ENCODE measurements at regions not wholly inside any gene's neighbourhood (a gene's known extent, or its start where the extent isn't known, plus 50 kb on each side); places are given as distances from the start of the nearest gene placed in this dataset.

DNA sequence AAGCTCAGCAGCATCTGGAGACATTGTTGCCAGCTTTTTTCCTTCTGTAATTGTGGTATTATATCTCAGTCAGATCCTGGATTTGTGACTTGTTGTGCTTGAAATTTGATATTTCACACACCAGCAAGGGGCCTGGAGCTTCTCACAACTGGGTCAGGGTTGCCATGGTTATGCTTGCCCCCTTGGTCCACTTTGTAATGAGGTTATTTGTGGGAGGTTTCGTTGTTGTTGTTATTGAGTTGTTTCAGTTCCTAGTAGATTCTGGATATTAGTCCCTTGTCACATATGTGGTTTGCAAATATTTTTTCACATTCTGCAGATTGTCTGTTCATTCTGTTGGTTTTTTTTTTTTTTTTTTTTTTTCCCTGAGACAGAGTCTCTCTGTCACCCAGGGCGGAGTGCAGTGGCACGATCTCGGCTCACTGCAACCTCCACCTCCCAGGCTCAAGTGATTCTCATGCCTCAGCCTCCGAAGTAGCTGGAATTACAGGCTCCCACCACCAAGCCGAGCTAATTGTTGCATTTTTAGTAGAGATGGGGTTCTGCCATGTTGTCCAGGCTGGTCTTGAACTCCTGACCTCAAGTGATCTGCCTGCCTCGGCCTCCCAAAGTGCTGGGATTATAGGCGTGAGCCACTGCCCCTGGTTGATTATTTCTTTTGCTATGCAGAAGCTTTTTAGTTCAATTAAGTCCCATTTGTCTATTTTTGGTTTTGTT, 80.6 kb upstream of the ETV6 start:
- DNase-seq = no peak

DNA sequence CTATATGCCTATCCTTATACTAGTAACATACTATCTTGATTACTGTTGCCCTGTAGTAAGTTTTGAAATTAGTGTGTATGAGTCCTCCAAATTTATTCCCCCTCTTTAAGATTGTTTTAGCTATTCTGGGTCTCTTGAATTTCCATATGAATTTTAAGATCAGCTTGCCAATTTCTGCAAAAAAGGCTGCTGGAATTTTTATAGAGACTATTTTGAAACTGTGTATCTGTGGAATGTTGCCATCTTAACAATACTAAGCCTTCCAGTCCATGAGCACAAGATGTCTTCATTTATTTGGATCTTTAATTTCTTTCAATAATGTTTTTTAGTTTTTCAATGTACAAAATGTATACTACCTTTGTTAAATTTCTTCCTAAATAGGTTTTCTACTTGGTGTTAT, 79.8 kb upstream of the ETV6 start:
- no peak for DNase-seq

DNA sequence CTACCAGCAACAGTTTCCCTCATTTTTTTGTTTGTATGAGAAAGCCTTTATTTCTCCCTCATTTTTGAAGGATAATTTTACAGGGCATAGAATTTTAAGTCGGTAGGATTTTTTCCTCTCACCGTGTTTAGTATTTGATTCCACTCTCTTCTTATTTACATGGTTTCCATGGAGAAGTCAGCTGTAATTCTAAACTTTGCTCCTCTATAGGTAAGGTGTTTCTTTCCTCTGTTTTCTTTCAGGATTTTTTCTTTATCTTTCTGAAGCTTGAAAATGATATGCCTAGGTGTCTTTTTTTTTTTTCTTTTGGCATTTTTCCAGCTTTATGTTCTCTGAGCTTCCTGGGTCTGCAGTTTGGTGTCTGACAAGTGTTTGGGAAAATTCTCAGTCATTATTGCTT, 75.6 kb upstream of the ETV6 start:
- no peak for DNase-seq

DNA sequence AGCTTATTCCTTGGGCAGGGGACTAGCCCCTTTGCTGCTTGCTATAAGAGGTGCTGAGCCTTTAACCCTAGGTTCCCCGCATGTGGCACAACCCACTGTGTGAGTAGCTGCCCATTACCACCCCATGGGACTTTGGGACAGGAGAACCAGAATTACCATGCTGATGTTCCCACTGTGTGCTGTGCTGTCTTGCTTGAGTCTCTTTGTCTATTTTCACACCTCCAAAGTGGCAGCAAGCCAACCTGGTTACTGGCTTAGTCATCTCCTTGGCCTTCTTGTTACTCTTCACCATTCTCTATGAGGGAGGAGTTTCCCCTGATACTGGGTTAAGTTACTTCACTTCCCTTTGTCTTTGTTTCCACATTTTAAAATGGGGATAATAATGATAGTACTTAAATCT, 73.4 kb upstream of the ETV6 start:
- no peak for DNase-seq

DNA sequence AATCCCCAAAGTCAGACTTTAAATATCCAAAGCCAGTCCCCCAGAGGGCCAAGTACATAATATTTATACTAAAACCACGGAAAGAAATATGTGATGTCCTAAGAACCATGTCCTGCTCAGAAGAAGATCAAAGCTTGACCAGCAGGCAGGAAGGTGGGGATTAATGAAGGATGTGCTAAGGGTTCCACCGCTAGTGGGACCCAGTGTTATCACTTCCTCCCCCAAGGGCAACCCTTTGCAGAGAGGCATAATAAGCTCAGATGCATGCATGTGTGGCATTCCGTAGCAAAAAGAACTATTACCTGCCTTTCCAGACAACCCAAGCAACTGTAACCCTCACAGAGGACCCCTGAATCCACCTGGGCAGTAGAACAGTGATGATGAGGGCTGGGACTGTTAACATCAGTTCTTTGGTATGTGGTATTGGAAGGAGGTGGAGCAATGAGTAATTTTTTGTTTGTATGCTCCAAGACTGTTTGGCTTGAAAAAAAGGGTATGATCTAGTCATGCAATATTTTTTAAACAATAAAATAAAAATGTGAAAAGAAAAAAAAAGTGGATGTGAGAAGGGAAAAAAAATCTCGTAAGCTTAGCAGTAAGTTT, 71.7 kb upstream of the ETV6 start:
- DNase-seq = no peak

DNA sequence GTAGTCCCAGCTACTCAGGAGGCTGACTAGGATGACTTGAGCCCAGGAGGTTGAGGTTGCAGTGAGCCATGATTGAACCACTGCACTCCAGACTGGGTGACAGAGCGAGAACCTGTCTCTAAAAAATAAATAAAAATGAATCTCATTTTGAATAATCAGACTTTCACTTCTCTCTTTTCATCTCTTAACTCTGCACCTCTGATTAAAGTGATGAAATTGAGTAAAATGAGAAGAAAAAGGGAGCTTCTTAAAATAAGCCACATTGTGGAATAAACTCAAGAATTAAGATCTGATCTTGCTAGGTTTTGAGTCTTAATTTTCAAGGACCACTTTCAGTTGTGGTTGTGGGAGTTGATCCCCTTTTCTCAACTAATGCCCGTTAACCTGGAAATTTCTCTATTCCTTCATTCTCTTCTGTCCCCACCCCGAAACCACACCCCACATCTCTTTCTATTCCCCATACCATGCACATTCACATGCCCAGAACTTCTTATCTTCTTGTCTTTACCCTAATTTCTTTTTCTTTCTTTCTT, 70.9 kb upstream of the ETV6 start:
- DNase-seq = no peak

DNA sequence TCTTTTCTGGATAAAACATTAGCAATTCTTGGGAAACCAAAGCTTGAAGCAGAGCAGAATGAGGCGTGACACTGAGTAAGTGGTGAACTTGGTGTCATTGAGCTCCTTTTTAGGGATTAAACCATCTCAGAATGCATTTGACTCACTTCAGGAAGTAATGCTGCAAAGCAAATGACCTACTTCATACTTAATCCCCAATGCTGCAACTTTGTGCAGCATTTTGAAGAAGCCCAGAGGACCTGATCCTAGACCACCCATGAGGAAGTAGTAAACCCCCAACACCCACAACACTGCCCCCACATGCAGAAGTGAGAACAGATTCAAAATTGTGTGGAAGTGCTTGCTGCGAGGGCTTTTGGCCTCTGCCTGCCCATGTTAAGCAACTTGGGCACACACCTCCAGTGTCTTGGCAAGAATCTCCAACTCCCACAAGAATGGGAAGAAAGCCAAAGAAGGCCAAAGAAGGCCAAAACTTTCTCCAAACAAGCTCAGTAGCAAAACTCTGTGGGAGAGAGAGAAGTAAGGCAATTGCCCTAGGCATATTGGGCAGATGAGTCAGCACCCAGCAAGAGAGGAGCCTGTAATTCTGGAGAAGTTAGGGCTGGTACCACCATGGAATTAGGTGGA, 69.2 kb upstream of the ETV6 start:
- no peak for DNase-seq

DNA sequence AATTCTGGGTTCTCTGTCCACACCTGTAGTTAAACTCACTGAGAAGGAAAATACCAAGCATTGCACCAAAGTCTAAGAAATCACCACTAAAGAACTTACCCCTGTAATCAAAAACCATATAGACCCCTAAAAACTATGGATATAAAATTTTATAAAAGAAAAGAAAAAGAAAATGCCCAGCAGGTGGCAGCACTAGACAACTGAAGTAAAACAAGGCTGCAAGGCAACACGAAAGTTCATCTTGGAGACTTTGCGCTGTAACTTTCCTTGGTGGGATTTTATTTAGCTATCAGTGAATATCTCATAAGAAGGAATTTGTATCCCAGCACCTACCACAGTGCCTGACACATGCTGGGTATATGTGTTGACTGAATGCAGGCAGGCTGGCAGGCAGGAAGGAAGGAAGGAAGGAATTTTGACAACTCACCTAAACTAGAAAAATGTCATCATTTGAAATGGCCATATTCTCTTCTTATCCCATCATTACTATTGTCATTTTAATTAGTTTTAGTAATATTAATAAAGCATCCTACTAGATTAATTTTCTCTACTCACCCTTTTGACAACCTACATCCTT, 68.2 kb upstream of the ETV6 start:
- peak; percentile 61 for DNase-seq

DNA sequence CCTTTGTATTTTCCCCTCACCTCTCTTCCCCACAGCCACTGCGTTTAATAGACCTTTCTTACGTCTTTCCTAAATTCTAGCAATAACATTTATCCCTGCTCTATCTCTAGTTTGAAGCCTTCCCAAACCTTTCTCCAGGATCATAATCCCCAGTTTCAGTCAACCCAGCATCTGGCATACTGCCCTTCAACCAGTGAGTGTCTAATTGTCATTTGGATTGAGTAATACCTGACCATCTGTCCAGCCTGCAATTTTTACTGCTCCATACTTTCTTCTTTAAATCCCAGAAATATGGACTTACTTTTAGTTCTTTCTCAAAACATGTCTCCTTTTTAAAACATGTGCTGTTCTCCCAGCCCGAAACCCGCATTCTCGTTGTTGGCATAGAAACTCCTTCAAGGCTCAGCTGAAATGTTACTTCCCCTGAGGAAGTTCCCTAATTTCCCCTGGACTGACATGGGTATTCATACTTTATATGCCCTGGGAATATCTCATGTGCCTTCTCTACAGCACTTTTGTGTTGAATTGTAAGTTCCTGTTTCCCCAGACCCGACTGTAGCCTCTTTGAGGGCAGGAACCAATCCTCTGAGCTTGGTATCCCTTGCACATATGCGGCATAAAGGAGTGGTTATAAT, 65.1 kb upstream of the ETV6 start:
- peak; percentile 2 for DNase-seq

DNA sequence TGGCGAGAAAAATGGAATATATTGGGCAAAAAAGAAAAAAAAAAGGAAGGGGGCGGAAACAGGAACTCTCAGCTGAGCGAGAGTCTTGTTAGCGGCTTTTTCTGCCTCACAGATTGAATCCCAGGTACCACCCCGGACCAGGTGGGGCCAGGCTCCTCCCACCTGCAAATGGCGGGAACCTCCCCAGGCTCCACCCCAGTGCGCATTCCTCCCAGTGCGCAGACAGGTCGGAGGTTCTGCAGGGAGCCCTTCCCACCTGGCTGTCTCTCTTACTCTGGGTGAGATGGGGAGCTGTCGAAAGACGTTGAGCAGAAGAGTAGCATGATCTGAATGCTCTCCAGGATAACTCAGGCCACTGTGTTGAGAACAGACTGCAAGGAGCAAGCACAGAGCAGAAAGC, 57.0 kb upstream of the ETV6 start:
- no peak for DNase-seq

DNA sequence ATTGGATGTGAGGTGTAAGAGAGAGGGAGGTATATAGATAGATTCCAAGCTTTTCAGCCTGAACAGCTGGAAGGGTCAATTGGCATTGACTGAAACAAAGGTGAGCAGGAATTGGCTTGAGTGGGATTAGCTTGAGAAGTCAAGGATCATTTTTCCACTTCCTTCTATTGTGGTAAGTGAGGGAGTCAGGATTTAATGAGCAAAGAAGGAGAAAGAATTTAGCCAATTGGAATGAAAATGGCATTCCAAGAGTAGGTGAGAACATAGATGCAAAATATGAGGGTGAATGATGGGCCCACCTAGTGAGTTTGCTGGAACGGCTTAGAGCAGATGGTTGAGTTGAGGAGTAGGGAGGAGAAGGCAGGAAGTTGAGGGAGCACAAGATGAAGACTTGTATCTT, 56.5 kb upstream of the ETV6 start:
- DNase-seq = no peak

DNA sequence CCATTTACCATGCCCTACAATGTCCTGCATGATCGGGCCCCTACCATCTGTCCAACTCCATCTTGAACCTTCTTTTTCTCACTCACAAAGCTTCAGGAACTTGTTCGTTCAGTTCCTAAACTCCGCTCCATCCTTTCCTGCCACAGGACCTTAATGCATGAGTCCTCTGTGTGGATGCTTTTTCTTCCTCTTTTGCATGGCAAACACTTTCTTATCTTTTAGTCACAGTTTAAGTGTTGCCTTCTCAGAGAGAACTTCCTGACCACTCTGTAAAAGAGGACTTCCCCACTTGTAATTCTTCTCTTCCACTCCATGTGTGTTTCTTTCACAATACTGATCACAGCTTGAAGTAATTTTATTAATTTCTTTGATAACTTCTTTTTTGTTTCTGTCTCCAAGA, 54.4 kb upstream of the ETV6 start:
- DNase-seq = no peak

DNA sequence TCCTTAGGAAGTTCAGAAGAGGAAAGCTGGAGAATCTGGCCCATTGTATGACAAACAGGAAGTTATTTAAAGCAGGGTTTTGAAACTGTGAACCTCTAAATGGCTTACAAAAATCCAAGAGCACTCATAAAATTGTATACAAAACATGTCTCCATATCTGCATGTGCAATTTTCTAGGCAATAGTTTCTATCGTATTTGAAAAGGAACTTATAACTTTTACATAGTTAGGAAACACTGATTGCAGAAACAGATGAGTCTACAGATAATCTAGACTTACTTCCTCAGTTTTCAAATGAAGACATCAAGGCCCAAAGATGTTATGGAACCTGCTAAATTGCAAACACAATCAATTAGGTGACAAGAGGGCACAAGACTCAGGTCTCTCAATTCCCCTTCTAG, 53.3 kb upstream of the ETV6 start:
- DNase-seq = no peak

DNA sequence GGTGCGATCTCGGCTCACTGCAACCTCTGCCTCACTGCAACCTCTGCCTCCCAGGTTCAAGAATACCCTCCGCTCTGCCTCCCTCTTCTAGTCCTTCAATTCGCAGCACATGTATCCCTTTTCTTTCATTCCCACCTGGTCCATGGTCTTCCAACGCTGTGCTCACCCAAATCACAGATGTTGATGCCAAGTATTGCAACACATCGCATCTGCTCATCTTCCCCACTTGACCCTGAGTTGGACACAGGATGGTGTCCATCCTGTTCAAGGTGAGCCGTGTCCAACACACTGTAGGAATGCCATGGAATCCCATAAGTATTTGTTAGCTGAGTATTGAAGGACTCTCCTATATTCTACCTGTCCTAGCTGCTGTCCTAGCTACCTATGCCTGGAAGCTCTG, 50.6 kb upstream of the ETV6 start:
- DNase-seq = no peak
